Thyroid gland (tissue), 4 donors: ENCODE measurements at regions not wholly inside any gene's neighbourhood (a gene's known extent, or its start where the extent isn't known, plus 50 kb on each side); places are given as distances from the start of the nearest gene placed in this dataset.

Experiments used
- CTCF ChIP-seq, 6 experiments: fragments of 200-600 bp in 3 of 6; fragments of 450-650 bp in 3 of 6; sonication (generic) in 3 of 6; IDR thresholded peaks; one replicate each; pipeline ENCODE4 v1.5.1; 2016 to 2019; ENCODE audit warnings: antibody characterized with exemption in 6 of 6, mild to moderate bottlenecking in 2 of 6, inconsistent platforms in 1 of 6, moderate library complexity in 1 of 6
- POLR2A ChIP-seq, 2 donors: fragments of 450-650 bp; IDR thresholded peaks; one replicate each; pipeline ENCODE4 v1.6.1; 2017; ENCODE audit warnings: antibody characterized with exemption in 2 of 2, mild to moderate bottlenecking in 2 of 2, moderate library complexity in 1 of 2

- TF ChIP-seq CTCF (IDR thresholded peaks at IDR 0.05) (no peak), POLR2A (IDR thresholded peaks at IDR 0.05) (no peak)
These were observed 183.6 kb upstream of the PROK2 start for GRCh38 chr3:71968544-71968943.
